ENCODE measurements at regions not wholly inside any gene's neighbourhood (a gene's known extent, or its start where the extent isn't known, plus 50 kb on each side); places are given as distances from the start of the nearest gene placed in this dataset.

DNA sequence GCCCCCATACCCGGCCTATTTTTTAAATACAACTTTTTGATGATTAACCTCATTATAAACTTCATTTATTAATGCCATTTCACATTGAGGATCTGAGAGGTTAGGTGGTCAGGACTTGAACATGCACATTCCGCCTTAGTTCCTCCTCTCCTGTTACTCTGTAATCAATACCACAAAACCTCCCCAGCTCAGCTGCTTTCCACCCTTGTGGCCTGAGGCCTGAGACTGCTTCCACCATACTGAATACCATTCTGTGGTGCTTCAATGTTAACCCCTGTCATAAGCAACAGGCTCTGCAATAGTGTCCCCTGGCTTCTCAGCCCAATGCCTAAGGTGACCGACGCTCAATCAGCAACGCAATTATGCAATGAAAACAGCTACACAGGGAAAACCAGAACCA, 405.4 kb downstream of the ETS1 start:
- Mint-ChIP-seq H3K36me3 (peaks cover 9% of the 10 kb centered on the region), H3K27ac (no peak overlapping the region), H3K4me1 (no peaks in the 10 kb centered on the region), H3K9me3 (peaks cover 13% of the 10 kb centered on the region), H3K27me3 (no peaks in the 10 kb centered on the region), H3K4me3 (no peak overlapping the region)
- ATAC-seq, result no peak

DNA sequence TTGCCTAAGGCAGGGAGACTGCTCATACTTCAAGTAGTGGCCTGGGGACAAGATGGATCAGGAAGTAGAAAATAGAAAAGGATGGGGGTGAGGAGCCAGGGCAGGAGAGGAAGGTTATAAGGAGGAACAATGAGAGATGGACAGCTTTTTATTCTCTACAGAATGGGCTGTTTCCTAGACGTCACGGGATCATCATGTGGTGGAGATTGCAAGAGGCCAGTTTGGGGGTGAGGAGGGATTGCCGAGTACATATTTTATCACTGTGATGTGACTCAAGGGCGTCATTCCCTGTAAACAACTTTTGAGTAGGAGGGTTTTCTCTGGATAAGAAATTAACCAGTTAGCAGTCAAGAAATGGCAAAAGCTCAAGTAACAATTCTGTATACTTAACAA, 406.3 kb downstream of the ETS1 start:
- H3K36me3 Mint-ChIP-seq, result peaks cover 5% of the 10 kb centered on the region
- ATAC-seq, result no peak
- peaks cover 10% of the 10 kb centered on the region for H3K9me3 Mint-ChIP-seq
- no peaks in the 10 kb centered on the region for H3K4me1 Mint-ChIP-seq
- H3K4me3 Mint-ChIP-seq, result no peak overlapping the region
- H3K27ac Mint-ChIP-seq, result no peak overlapping the region
- H3K27me3 Mint-ChIP-seq, result no peaks in the 10 kb centered on the region

- Mint-ChIP-seq H3K27me3 (no peaks in the 10 kb centered on the region), H3K4me1 (no peaks in the 10 kb centered on the region), H3K27ac (no peak overlapping the region), H3K36me3 (peaks cover 5% of the 10 kb centered on the region), H3K9me3 (peaks cover 7% of the 10 kb centered on the region), H3K4me3 (no peak overlapping the region)
- ATAC-seq, result no peak
Observed at GRCh38 chr11:128180441-128181087, 406.8 kb downstream of the ETS1 start.

DNA sequence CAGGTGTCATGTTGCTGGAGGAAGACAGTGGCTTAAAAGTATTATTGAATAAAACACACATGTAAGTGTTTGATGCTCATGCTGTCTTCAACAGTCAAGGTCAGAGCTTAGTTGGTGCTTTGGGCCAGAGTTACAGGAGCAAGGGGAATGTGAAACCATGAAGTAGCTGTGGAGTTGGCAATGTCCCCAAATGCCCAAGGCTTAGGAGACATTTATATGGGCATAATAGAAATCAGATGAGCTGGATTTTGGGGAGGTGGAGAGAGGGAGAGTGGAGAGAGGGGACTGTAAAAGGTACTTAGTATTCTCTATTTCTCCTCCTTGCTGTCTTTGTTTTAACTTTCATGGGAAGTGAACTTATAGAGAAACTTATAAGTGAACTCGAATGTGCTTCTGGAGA, 407.8 kb downstream of the ETS1 start:
- Mint-ChIP-seq H3K9me3 (peaks cover 3% of the 10 kb centered on the region), H3K4me3 (no peak overlapping the region), H3K36me3 (no peaks in the 10 kb centered on the region), H3K27ac (no peak overlapping the region), H3K27me3 (no peaks in the 10 kb centered on the region), H3K4me1 (no peaks in the 10 kb centered on the region)
- no peak for ATAC-seq

DNA sequence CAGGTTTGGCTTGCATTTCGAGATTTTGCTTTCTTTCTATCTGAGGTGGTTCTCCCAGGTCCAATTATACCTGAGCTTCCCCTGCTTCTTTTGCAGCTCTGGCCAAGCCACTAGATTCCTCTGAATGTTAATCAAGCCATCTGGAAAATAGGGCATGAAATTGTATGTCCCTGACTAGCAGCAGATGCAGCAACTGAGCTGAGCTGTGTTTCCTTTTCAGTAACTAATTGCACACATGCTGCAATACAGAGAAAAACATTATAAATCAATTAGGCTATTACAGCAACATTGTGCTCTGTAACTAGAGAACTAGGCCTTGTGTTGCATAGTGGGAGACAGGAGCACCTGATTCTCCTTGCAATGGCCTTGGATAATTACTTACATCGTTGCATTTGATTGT, 408.3 kb downstream of the ETS1 start:
- ATAC-seq, result no peak
- Mint-ChIP-seq H3K27ac (no peak overlapping the region), H3K9me3 (no peaks in the 10 kb centered on the region), H3K27me3 (no peaks in the 10 kb centered on the region), H3K4me1 (no peaks in the 10 kb centered on the region), H3K4me3 (no peak overlapping the region), H3K36me3 (no peaks in the 10 kb centered on the region)

DNA sequence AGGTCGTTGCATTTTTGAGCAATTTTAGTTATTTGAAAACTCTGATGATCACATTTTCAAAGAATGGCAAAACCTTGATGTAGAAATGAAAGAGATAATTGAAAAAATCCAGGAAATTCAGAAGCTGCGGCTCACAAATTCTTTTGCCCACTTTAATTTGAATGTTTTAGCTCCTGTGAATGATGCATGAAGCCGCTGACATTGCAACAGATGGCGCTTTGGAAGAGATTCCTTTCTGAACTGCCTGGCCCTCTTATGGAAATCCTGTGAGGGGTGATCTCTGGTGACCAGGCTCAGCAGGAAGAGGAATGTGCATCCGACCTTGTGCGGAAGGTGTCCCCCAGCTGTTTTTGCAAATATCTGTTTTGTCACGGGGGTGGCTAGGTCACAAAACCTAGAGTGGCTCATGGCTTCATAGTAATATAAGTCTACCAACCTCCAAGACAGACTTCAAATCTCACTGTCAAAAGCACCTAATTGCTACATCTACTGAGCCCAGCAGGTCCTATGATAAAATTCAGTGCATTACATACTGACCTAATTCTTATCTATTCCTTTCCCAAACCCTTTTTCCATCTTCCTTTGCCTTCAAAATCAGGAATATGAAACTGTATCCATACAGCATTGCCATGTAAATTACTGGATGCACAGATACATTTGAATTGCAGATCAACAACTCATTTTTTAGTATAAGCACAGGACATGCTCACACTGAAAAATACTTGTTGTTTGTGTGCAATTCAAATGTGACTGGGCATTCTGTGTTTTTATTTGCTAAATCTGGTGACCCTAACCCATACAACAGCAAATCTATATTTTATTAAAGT, 412.7 kb downstream of the ETS1 start:
- H3K27ac Mint-ChIP-seq, result no peak overlapping the region
- H3K27me3 Mint-ChIP-seq, result no peaks in the 10 kb centered on the region
- H3K36me3 Mint-ChIP-seq, result no peaks in the 10 kb centered on the region
- no peak for ATAC-seq
- no peak overlapping the region for H3K4me3 Mint-ChIP-seq
- H3K9me3 Mint-ChIP-seq, result no peaks in the 10 kb centered on the region
- no peaks in the 10 kb centered on the region for H3K4me1 Mint-ChIP-seq

DNA sequence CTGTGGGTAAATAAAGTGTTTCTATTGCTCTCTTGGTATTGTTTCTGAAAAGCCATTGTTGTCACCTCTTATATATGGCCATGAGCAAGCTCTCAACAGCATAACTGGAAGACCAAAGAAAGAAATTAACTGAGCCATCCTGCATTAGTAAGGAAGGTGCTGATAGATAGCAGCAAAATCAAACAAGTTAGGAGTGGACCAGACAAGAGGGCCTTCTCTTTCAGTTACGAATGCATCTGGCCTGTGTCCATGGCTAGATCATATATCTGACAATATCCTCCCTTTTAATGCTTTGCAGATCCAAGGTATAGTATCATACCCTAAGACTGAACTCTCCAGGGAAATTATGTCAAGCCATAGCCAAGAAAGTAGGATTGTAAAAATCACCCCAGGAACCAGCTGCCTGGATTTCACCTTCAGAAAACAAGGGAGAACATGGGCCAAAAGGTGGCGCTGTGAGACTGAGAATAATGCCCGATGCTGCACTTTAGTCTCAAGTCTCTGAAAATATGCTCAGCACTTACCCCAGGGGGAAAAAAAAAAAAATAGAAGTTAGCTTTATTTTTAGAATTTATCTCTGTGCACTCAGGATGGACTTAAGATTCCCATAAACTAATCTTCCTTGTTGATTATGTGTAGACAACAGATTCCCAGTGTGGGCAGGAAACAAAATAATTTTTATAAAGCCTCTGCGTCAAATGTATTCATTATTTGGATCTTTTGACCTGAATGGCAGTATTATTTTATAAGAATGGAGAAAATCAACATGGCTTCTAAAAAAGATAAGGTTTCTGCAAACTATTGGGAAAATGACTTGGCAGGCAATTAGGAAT, 415.1 kb downstream of the ETS1 start:
- Mint-ChIP-seq H3K27ac (no peak overlapping the region), H3K36me3 (no peaks in the 10 kb centered on the region), H3K4me3 (no peak overlapping the region), H3K27me3 (peaks cover 6% of the 10 kb centered on the region), H3K4me1 (no peaks in the 10 kb centered on the region), H3K9me3 (no peaks in the 10 kb centered on the region)
- ATAC-seq, result peak; percentile 76

- no peaks in the 10 kb centered on the region for H3K36me3 Mint-ChIP-seq
- H3K27ac Mint-ChIP-seq, result no peak overlapping the region
- no peaks in the 10 kb centered on the region for H3K4me1 Mint-ChIP-seq
- no peak overlapping the region for H3K4me3 Mint-ChIP-seq
- H3K27me3 Mint-ChIP-seq, result peaks cover 6% of the 10 kb centered on the region
- H3K9me3 Mint-ChIP-seq, result no peaks in the 10 kb centered on the region
- no peak for ATAC-seq
Observed at GRCh38 chr11:128171506-128171905, 415.9 kb downstream of the ETS1 start.

- H3K36me3 Mint-ChIP-seq, result no peaks in the 10 kb centered on the region
- no peak overlapping the region for H3K27ac Mint-ChIP-seq
- peaks cover 7% of the 10 kb centered on the region for H3K4me1 Mint-ChIP-seq
- no peak overlapping the region for H3K4me3 Mint-ChIP-seq
- ATAC-seq, result no peak
- H3K27me3 Mint-ChIP-seq, result peaks cover 6% of the 10 kb centered on the region
- H3K9me3 Mint-ChIP-seq, result no peaks in the 10 kb centered on the region
Observed at GRCh38 chr11:128165572-128165971, 421.8 kb downstream of the ETS1 start.

- no peak for ATAC-seq
- H3K4me1 Mint-ChIP-seq, result peaks cover 7% of the 10 kb centered on the region
- peaks cover 6% of the 10 kb centered on the region for H3K27me3 Mint-ChIP-seq
- no peaks in the 10 kb centered on the region for H3K9me3 Mint-ChIP-seq
- H3K27ac Mint-ChIP-seq, result no peak overlapping the region
- H3K36me3 Mint-ChIP-seq, result no peaks in the 10 kb centered on the region
- no peak overlapping the region for H3K4me3 Mint-ChIP-seq
Observed at GRCh38 chr11:128164080-128164741, 423.1 kb downstream of the ETS1 start.

DNA sequence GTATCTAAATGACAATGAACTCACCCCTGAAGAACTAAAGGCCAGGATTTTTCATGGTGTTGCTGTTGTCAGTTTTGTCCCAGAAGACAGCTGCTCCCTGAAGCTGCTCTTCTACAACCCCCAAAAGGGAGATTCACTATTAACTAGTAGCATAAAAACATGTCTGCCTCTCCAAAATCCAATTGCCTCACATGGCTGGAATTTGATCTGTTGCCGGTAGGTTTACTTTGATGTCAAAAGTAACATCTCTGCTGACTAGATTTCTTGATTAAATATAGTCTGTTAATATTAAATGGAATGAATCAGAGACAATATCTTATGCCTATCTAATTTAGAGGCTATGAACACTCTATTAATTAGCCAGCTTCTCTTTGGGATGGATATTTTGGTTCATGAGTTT, 425.4 kb downstream of the ETS1 start:
- no peaks in the 10 kb centered on the region for H3K27me3 Mint-ChIP-seq
- no peaks in the 10 kb centered on the region for H3K9me3 Mint-ChIP-seq
- no peak for ATAC-seq
- no peak overlapping the region for H3K27ac Mint-ChIP-seq
- H3K4me1 Mint-ChIP-seq, result peaks cover 7% of the 10 kb centered on the region
- H3K4me3 Mint-ChIP-seq, result no peak overlapping the region
- no peaks in the 10 kb centered on the region for H3K36me3 Mint-ChIP-seq

- H3K36me3 Mint-ChIP-seq, result no peaks in the 10 kb centered on the region
- H3K4me3 Mint-ChIP-seq, result no peak overlapping the region
- peaks cover 7% of the 10 kb centered on the region for H3K4me1 Mint-ChIP-seq
- no peaks in the 10 kb centered on the region for H3K27me3 Mint-ChIP-seq
- H3K9me3 Mint-ChIP-seq, result no peaks in the 10 kb centered on the region
- ATAC-seq, result no peak
- no peak overlapping the region for H3K27ac Mint-ChIP-seq
Observed at GRCh38 chr11:128161436-128161835, 425.9 kb downstream of the ETS1 start.

- no peak for ATAC-seq
Observed at GRCh38 chr11:128158860-128159259, 428.5 kb downstream of the ETS1 start.

GRCh38 chr11:128157423-128158298, 429.7 kb downstream of the ETS1 start:
- no peaks in the 10 kb centered on the region for H3K4me1 Mint-ChIP-seq
- no peaks in the 10 kb centered on the region for H3K36me3 Mint-ChIP-seq
- peak; percentile 82 for ATAC-seq
- no peak overlapping the region for H3K27ac Mint-ChIP-seq
- H3K27me3 Mint-ChIP-seq, result peaks cover 3% of the 10 kb centered on the region
- H3K9me3 Mint-ChIP-seq, result no peaks in the 10 kb centered on the region
- peak overlapping the region; percentile 69 for H3K4me3 Mint-ChIP-seq

More at GRCh38 chr11:128158860-128159259, 428.5 kb downstream of the ETS1 start:
- Mint-ChIP-seq H3K4me3 (no peak overlapping the region), H3K27ac (no peak overlapping the region), H3K36me3 (no peaks in the 10 kb centered on the region), H3K9me3 (no peaks in the 10 kb centered on the region), H3K27me3 (no peaks in the 10 kb centered on the region), H3K4me1 (no peaks in the 10 kb centered on the region)
